Neutrophil (primary cell): ENCODE measurements at regions not wholly inside any gene's neighbourhood (a gene's known extent, or its start where the extent isn't known, plus 50 kb on each side); places are given as distances from the start of the nearest gene placed in this dataset.

Source experiments
- H3K27ac ChIP-seq: fragments of 200-600 bp; sonication (generic); 2 replicates; pipeline ENCODE4 v1.5.1; 2016; ENCODE audit warnings: mild to moderate bottlenecking, moderate library complexity
- H3K27me3 ChIP-seq: fragments of 200-600 bp; sonication (generic); 2 replicates; pipeline ENCODE4 v1.6.0; 2016; ENCODE audit warnings: mild to moderate bottlenecking
- H3K36me3 ChIP-seq: fragments of 200-600 bp; sonication (generic); 2 replicates; pipeline ENCODE4 v1.5.1; 2017
- H3K4me1 ChIP-seq, 2 experiments: fragments of 200-600 bp in 1 of 2; sonication (generic) in 1 of 2; 1 replicate in 1 of 2; 2 replicates in 1 of 2; pipeline versions ENCODE4 v1.5.1 to v1.6.1; 2013 to 2016; ENCODE audit warnings: low read depth in 1 of 2, low read length in 1 of 2, mild to moderate bottlenecking in 1 of 2, moderate library complexity in 1 of 2; ENCODE audit not compliant: control insufficient read depth in 1 of 2, insufficient read depth in 1 of 2
- H3K4me3 ChIP-seq, 2 experiments: fragments of 200-600 bp in 1 of 2; sonication (generic) in 1 of 2; 1 replicate in 1 of 2; 2 replicates in 1 of 2; pipeline ENCODE4 v1.5.1; 2013 to 2016; ENCODE audit warnings: low read depth in 1 of 2, low read length in 1 of 2, mild to moderate bottlenecking in 1 of 2, moderate library complexity in 1 of 2
- H3K9me3 ChIP-seq: fragments of 200-600 bp; sonication (generic); 2 replicates; pipeline ENCODE4 v1.5.1; 2016
- TF ChIP-seq, protein P1 (sequence below): fragments of 200-600 bp; sonication (generic); IDR thresholded peaks from 2 replicates; pipeline ENCODE4 v1.5.1; 2016; ENCODE audit warnings: antibody characterized with exemption

DNA sequence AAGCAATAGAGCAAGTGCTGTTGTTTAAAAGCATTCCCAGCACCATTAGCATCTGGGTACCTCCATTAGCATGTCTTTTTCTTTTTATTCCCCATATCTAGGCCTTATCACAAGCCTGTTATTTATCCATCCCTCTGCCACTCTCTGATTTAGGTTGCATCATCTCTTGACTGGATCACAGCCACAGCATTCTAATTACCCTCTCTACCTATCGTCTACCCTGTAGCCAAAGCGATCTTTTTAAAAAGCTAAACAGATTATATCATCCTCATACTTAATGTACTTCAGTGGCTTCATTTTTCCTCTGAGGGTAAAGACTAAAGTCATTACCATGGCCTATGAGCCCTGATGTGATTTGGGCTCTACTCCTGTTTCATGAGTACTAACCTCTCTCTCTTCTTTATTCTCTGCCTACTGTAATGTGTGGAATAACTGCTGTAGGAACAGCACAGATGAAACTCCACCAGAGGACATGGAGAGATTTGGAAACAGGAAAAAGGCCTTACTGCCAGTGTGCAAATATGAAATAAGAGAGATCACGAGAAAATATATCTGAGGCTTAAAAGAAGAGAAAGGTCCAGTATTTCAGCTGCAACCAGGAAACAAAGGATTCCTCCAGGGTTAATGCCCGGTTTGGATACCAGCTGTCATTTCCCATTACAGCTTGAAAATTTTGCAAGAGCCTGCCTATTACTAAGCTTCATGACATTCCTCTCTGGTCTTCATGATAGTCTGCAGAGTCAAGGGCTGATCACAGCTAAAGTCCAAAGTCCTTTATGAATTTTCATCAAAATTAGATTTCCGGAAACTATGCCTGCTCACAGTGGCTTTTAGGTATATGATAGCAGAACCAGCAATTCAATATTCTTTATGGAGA lies 422.5 kb upstream of the PDE3A start:
- Histone ChIP-seq H3K4me1 (no peaks in the 10 kb centered on the region), H3K36me3 (no peaks in the 10 kb centered on the region), H3K27ac (no peak overlapping the region), H3K27me3 (no peaks in the 10 kb centered on the region), H3K4me3 (no peak overlapping the region), H3K9me3 (no peaks in the 10 kb centered on the region)
- TF ChIP-seq, protein P1, sequence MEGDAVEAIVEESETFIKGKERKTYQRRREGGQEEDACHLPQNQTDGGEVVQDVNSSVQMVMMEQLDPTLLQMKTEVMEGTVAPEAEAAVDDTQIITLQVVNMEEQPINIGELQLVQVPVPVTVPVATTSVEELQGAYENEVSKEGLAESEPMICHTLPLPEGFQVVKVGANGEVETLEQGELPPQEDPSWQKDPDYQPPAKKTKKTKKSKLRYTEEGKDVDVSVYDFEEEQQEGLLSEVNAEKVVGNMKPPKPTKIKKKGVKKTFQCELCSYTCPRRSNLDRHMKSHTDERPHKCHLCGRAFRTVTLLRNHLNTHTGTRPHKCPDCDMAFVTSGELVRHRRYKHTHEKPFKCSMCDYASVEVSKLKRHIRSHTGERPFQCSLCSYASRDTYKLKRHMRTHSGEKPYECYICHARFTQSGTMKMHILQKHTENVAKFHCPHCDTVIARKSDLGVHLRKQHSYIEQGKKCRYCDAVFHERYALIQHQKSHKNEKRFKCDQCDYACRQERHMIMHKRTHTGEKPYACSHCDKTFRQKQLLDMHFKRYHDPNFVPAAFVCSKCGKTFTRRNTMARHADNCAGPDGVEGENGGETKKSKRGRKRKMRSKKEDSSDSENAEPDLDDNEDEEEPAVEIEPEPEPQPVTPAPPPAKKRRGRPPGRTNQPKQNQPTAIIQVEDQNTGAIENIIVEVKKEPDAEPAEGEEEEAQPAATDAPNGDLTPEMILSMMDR: no peak

DNA sequence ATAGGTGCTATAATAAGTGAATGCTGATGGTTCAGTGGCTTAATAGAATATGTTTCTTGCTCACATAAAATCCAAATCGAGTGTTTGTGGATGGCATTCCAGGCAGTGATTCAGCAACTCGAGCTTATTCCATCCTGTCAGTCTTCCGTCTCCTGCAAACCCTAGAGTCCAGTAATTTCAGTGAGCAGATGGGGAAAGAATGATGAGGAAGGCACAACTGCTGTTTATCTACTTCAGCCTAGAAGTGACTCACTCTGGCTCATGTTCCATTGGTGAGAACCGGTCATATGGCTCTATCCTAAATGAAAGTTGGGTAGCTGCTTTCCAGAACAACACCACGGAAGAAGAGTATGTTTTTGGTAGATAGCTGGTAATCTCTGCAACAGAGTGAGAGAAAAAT lies 421.8 kb upstream of the PDE3A start:
- TF ChIP-seq, protein P1: no peak
- Histone ChIP-seq H3K4me1 (no peaks in the 10 kb centered on the region), H3K9me3 (no peaks in the 10 kb centered on the region), H3K36me3 (no peaks in the 10 kb centered on the region), H3K27me3 (no peaks in the 10 kb centered on the region), H3K4me3 (no peak overlapping the region), H3K27ac (no peak overlapping the region)

DNA sequence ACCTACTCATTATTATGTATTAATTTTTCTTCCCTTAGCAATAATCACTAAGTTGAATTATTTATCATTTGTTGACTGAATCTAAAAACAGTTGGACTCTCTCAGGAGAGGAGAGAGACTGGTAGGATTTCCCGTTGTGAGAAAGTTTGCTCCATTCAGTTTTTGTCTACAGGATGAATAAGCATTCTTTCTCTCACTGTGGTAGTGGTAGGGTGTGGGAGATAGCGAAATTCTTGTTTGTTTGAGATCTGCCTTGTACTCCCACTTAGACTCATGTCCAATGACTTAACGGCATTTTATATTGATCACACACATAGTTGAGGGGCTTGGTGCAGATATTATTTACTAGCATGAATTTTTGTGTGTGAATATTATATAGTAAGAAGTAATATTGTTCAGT lies 421.0 kb upstream of the PDE3A start:
- Histone ChIP-seq H3K4me1 (no peaks in the 10 kb centered on the region), H3K4me3 (no peak overlapping the region), H3K9me3 (no peaks in the 10 kb centered on the region), H3K27ac (no peak overlapping the region), H3K36me3 (no peaks in the 10 kb centered on the region), H3K27me3 (no peaks in the 10 kb centered on the region)
- TF ChIP-seq, protein P1: no peak

DNA sequence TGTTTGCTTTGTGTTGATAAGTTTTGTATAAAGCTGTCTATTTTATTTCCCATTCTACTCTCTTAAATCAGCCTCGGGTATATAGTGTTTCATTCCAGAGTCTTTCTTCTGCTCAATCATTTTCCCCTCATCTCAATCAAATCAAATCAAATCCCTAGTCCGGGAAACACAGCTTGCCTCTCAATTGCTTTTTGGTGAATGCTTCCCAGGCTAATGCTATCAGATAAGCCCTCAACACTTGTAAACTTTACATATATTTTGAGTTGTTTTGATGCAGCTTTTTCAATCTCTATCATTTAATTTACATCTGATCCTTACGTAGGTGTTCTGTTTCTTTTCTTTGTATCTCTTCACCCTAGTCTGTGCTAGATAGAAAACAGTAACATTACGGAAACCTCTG lies 416.7 kb upstream of the PDE3A start:
- H3K4me3 ChIP-seq: no peak overlapping the region

DNA sequence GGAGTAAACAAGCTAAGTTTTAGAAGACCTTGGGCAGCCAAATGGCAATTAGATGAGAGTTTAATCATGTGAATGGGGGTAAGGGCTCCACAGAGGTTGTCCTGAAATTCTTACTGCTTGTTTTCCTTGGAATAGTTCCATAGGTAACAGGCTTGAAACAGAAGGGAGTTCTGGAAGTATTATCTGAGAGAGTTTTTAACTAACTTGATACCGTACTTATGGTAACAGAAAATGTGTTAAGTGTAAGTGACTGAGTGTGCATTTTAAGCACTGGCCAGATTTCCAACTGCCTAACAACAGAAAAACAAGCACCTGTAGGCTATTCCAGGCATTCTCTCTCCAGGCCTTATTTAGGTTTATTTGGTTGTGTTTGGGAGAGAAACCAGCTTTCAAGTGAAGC lies 414.6 kb upstream of the PDE3A start:
- H3K36me3 ChIP-seq: no peaks in the 10 kb centered on the region
- H3K27me3 ChIP-seq: no peaks in the 10 kb centered on the region
- TF ChIP-seq, protein P1: no peak
- H3K4me1 ChIP-seq: no peaks in the 10 kb centered on the region
- H3K9me3 ChIP-seq: no peaks in the 10 kb centered on the region
- no peak overlapping the region for H3K4me3 ChIP-seq
- H3K27ac ChIP-seq: no peak overlapping the region

More for the DNA sequence above, 416.7 kb upstream of the PDE3A start:
- H3K36me3 ChIP-seq: no peaks in the 10 kb centered on the region
- H3K27ac ChIP-seq: no peak overlapping the region
- TF ChIP-seq, protein P1: no peak
- H3K9me3 ChIP-seq: no peaks in the 10 kb centered on the region
- no peaks in the 10 kb centered on the region for H3K27me3 ChIP-seq
- H3K4me1 ChIP-seq: no peaks in the 10 kb centered on the region
